ENCODE measurements at regions not wholly inside any gene's neighbourhood (a gene's known extent, or its start where the extent isn't known, plus 50 kb on each side); places are given as distances from the start of the nearest gene placed in this dataset.

GRCh38 chr12:63040526-63041220 is 105.7 kb upstream of the PPM1H start:
- no peak for ATAC-seq
- intact Hi-C loops (cut with DNase I) = no loop called here

GRCh38 chr12:63038713-63039100 is 103.8 kb upstream of the PPM1H start:
- Histone ChIP-seq H3K36me3 (no peaks in the 10 kb centered on the region), H3K27ac (no peak overlapping the region), H3K9me3 (no peaks in the 10 kb centered on the region), H3K27me3 (no peaks in the 10 kb centered on the region), H3K4me1 (no peaks in the 10 kb centered on the region), H3K4me3 (no peak overlapping the region)
- ATAC-seq (no peak), DNase-seq (no peak)
- intact Hi-C loops (cut with DNase I) = no loop called here
- no peak for TF ChIP-seq CTCF (IDR thresholded peaks at IDR 0.05)

More at GRCh38 chr12:63040526-63041220, 105.7 kb upstream of the PPM1H start:
- Histone ChIP-seq H3K4me3 (no peak overlapping the region), H3K36me3 (no peaks in the 10 kb centered on the region), H3K9me3 (no peaks in the 10 kb centered on the region), H3K27ac (no peak overlapping the region), H3K27me3 (no peaks in the 10 kb centered on the region), H3K4me1 (no peaks in the 10 kb centered on the region)
- no peak for TF ChIP-seq CTCF (IDR thresholded peaks at IDR 0.05)
- DNase-seq = no peak

GRCh38 chr12:63037746-63038712 is 103.1 kb upstream of the PPM1H start:
- intact Hi-C loops (cut with DNase I) = no loop called here
- H3K36me3 ChIP-seq = no peaks in the 10 kb centered on the region
- H3K4me3 ChIP-seq = no peak overlapping the region
- H3K4me1 ChIP-seq = no peaks in the 10 kb centered on the region
- H3K27me3 ChIP-seq = no peaks in the 10 kb centered on the region
- ATAC-seq = no peak
- no peak for TF ChIP-seq CTCF (IDR thresholded peaks at IDR 0.05)
- no peak overlapping the region for H3K27ac ChIP-seq
- H3K9me3 ChIP-seq = no peaks in the 10 kb centered on the region
- no peak for DNase-seq

- no peak for ATAC-seq
- Histone ChIP-seq H3K4me1 (no peaks in the 10 kb centered on the region), H3K4me3 (no peak overlapping the region), H3K27ac (no peak overlapping the region), H3K27me3 (no peaks in the 10 kb centered on the region), H3K9me3 (no peaks in the 10 kb centered on the region), H3K36me3 (no peaks in the 10 kb centered on the region)
- DNase-seq = no peak
- no peak for TF ChIP-seq CTCF (IDR thresholded peaks at IDR 0.05)
- intact Hi-C loops (cut with DNase I) = no loop called here
Observed at GRCh38 chr12:63036974-63037335, 102.0 kb upstream of the PPM1H start.

Data from left lung (tissue), 4 donors.